Fibroblast of skin of abdomen (primary cell): ENCODE measurements at regions not wholly inside any gene's neighbourhood (a gene's known extent, or its start where the extent isn't known, plus 50 kb on each side); places are given as distances from the start of the nearest gene placed in this dataset.
"Not testable (repeated sequence)": the region's sequence is repeated elsewhere in the genome, so short reads cannot be mapped to it uniquely, and the experiment has no call there.

Source experiments
- DNase-seq: peaks from one replicate; pipeline ENCODE4 v3.0.0-alpha.2; 2013

DNA sequence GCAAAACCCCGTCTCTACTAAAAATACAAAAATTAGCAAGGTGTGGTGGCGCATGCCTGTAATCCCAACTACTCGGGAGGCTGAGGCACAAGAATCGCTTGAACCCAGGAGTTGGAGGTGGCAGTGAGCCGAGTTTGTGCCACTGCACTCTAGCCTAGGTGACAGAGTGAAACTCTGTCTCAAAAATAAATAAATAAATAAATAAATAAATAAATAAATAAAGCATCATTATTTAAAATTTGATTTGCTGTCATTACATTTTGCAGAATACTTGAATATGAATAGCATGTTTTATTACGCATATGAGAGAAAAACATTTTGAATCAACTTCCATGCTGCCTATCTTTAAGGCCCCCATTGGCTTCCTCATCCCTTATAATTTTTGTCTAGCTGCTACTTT lies 53.4 kb upstream of the MED14 start:
- not testable (repeated sequence) for DNase-seq

DNA sequence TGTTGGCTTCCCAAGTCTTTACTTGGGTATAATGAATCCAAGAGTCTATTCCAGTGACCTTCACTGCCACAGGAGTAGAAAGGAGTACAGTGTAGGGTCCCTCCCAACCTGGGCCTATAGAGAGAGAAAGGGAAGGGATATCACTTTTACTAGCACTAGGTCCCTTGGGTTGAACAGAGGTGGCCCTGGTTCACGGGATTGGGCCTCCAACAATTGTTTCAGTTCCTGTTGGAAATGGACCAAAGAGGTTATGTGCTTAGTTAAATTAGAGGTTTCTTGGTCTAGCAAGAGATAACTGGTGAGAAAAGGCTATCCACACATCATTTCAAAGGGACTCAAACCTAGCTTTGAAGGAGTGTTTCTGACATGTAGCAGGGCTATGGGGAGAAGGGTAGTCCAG lies 57.1 kb upstream of the MED14 start:
- DNase-seq, result no peak

DNA sequence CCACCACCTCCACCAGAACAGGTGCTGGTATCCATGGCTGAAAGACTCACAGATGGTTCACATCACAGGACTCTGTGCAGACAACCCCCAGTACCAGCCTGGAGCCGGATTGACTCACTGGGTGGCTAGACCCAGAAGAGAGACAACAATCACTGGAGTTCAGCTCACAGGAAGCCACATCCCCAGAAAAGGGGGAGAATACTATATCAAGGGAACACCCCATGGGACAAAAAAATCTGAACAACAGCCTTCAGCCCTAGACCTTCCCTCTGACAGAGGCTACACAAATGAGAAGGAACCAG lies 59.4 kb upstream of the MED14 start:
- DNase-seq, result peak; percentile 30

DNA sequence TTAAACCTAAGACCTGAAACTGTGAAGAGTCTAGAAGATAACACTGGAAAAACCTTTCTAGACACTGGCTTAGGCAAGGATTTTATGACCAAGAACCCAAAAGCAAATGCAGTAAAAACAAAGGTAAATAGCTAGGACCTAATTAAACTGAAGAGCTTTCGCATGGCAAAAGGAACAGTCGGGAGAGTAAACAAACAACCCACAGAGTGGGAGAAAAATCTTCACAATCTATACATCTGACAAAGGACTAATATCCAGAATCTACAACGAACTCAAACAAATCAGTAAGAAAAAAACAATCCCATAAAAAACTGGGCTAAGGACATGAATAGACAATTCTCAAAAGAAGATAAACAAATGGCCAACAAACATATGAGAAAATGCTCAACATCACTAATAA lies 64.4 kb upstream of the MED14 start:
- DNase-seq, result not testable (repeated sequence)

DNA sequence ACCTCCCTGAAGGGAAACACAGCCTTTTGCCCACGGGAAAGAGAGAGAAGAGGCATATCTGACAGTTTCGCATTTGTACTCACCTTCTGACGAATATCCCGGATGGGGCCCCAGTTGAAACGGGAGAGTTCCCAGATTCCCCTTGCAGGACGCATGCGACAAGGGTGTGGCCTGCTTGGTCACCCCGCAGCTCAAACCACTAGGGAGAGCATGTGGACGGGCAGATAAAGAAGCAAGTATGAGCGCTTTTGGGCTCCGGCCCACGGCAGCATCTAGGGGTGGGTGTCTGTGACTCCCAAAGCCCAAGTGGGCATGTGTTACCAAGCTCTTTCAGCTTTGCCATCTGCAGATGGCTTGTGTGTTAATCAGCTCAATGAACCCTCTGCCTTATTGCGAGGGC lies 70.1 kb upstream of the MED14 start:
- no peak for DNase-seq

DNA sequence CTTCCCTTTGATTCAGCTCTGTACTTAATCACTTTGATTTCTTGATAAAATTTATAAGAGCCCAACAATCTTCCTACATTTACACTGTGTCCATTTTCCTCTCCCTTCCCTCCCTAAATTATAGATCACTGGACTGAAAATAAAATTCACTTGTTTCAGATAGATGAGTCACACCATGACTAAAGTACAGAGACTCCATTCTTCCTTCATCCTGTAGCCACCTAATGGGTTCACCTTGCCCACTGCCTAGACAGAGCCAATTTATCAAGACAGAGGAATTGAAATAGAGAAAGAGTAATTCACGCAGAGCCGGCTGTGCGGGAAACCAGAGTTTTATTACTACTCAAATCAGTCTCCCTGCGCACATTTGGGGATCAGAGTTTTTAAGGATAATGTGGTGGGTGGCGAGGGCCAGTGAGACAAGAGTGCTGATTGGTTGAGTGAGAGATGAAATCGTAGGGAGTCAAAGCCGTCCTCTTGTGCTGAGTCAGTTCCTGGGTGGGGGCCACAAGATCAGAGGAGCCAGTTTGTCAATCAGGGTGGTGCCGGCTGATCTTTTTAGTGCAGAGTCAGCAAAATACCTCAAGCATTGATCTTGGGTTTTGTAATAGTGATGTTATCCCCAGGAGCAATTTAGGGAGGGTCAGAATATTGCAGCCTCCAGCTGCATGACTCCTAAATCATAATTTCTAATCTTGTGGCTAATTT lies 71.3 kb upstream of the MED14 start:
- DNase-seq, result no peak

DNA sequence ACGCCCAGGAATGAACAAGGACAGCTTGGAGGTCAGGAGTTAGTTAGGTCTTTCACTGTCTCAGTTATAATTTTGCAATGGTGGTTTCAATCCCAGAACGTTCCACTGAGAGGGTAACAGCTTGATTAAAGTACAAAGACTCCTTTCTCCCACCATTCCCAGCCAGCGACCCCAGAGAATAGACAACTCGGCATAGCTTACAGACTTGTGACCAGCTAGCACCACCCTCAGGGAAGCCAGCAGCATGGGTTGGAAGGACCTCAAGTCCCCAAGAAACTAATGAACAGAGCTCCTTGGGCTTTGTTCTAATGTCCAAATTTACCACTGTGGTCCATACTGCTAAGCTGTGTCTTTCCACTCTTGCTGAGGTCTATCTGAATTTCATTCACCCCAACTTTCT lies 72.0 kb upstream of the MED14 start:
- DNase-seq, result no peak

DNA sequence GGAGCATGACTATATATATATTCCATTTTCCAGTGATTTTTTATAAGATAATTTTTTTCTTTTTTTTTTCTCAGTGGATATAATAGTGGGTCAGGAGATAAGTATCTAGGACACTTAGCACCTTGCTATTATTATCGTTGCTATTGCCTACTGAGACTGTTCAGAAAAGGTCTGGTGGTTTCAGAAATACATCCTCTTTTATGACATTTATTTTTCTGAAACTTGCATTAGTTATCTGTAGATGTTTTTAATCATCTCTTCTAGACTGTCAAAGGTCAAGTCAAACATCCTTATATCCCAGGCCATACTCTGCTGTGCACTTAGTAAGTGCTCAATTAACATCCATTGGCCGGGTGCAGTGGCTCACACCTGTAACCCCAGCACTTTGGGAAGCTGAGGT lies 72.9 kb upstream of the MED14 start:
- no peak for DNase-seq

DNA sequence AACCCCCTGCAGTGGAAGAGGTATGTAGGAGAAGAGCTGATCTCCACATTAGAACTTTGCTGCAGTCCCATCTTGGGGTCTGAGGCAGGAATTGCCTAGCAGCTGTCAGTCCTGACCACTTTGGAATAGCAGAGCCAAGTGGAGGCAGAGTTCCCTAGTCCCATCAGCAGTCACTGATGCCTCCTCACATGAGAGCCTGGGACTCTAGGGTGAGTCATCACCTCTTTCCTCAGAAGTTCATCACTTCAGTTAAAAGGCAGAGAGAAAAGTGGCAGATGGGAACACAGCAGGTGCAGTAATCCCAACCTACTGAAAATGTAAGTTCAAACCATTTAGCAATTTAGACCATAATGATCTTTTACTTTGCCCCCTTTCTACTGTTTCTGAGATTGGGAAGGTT lies 73.9 kb upstream of the MED14 start:
- DNase-seq, result peak; percentile 4

DNA sequence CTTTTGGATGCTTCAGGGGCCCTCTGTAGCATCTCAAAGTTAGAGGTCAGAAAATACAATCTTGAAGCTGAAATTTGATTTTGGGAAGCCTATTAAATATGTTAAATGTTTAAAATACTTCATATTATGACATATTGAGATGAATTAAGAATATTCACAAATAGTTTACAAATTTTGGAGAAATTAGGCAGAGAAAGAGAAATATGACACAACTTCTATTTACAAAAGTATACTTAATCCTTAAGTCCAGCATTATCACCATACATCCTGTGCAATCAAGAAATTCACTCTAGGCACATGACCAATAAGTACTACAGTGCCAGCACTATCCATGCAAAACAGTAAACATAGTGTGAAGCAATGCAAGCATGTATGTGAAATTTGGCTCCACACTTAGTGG lies 79.7 kb upstream of the MED14 start:
- DNase-seq, result not testable (repeated sequence)

DNA sequence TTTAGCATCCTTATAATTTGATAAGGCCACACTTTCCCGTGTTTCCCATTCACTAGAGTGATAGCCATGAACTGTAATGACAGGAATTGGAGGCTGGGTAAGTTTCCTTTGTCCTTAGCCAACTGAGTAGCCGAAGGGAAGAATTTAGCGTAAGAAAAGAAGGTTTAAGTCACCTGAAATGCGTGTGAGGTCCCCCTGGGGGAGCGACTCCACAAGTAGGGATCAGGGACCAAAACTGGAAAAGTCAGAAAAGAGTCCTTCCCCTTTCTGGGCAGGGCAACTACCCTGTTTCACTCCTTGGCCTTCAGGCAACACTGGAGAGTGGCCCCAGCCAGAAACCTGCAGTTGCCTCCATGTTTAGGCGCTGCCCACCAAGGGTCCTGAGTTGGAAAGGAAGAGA lies 81.6 kb upstream of the MED14 start:
- DNase-seq, result no peak

DNA sequence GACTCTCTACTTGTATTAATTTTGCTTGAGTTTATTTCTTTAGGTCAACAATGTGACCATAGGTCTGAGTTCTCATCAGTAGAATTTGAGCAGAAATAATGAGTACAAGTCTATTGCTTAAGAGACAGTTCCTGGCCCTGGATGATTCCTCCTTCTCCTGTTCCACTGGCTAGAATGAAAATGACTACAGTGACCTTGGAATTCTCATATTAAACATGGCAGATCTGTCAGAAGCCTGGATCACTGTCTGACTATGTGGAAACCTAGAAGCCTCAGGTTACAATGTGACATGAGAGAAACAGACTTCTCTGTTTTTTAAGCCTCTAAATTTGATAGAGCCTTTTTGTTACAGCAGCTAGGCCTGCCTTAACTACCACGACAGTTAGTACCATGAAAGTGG lies 82.9 kb upstream of the MED14 start:
- DNase-seq, result no peak

DNA sequence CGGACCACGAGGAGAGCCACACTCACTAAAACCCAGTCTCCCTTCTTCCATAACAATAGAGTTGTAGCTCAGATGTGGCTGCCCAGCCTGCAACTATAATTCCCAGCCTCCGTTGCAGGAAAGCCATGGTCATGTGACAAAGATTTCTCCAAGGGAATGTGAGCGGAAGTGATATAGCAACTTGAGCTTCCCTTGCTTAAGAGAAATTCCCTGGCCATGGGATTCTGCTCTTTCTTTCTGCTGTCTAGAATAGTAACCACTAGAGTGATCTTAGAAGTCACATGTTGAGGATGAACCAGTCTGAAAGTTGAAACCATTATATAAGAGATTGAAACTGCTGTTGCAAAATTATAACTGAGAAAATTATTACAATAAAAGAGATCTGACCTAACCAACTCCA lies 86.4 kb upstream of the MED14 start:
- DNase-seq, result no peak

DNA sequence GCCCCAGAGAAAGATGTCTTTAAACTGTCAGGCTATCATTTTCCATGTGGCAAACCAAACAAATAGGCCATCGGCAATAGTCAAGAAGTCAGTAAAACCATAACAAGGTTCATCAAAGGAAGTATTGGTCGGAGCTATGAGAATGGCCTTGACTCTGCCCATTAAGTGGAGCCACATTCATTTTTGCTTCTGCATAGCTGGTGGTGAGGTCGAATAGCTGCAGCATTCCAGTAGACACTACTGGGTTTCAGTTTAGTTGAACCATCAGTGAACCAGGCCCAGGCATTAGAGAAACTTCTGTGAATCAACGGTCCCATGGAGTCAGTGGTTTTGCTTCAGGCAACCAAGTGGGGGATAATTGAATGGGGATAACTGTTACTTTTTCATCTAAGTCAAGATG lies 92.0 kb upstream of the MED14 start:
- no peak for DNase-seq

DNA sequence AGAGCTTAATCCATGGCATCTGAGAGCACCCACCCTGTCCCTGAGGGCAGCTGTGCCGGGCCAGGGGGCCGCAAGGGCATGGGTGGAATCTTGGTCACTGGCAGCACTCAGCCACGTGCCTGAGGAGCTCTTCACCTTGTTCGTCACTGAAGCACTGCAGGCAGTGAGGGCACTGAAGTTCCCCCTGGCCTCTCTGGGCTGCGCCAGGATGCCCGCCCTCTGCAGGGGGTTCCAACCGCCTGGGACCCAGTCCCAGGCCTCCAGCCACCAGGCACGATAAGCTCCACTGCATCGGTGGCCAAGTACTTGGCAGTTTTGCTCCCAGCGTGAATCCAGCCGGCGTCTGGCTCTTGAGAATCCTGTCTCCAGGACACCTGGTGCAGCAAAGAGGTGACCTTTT lies 96.4 kb upstream of the MED14 start:
- DNase-seq, result no peak

DNA sequence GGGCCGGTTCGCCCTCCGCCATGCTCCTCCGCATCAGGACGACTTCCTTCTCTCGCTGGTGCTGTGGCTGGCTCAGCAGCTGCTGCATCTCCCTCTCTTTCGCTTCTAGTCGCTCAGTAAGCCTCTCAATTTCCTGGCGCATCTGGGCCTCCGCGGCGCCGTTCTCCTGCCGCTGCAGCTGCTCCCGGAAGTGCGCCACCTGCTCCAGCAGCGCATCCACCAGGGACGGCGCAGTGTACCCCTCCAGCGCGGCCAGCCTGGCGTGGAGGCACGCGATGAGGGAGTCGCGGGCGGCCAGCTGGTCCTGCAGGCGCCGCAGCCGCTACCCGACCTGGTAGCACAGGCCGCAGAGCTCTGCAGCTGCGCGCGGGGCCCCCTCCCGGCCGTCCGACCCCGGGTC lies 97.4 kb upstream of the MED14 start:
- no peak for DNase-seq

DNA sequence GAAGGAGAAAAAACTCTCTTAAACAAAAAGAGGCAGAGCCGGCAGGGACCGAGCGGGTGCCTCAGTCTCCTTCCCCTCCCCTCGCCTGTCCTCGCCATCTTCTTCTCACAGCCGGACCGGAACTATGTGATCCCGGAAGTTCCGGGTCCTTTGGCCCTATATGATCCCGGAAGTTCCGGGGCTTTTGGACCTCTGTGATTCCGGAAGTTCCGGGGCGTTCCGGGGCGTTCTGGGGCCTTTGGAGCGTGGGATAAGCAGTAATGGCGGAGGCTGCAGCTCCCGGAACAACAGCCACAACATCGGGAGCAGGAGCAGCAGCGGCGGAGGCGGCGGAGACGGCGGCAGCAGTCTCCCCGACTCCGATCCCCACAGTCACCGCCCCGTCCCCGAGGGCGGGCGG lies 98.9 kb upstream of the MED14 start:
- no peak for DNase-seq

DNA sequence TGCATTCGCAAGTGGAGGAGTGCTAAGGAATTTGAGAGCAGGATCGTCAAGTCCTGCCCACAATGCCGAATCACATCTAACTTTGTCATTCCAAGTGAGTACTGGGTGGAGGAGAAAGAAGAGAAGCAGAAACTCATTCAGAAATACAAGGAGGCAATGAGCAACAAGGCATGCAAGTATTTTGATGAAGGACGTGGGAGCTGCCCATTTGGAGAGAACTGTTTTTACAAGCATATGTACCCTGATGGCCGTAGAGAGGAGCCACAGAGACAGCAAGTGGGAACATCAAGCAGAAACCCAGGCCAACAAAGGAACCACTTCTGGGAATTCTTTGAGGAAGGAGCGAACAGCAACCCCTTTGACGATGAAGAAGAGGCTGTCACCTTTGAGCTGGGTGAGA lies 100.2 kb upstream of the MED14 start:
- DNase-seq, result no peak

DNA sequence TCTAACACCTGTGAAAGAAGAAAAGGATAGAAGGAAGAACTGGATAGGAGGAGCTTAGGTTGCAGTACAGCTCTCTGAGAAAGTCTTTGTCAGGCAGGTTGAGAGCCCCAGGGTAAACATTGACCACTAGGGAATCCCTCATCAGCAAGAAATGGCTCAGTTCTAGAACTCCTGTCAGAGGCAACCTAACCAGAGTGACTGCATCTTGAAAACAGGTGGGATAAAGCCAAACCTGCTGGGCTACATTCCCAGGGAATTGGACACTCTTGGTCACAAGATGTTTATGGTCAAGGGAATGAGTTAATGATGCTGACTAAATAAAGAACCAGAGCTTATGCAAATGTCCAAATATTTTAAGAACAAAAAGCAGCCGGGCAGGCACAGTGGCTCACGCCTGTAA lies 108.3 kb upstream of the MED14 start:
- DNase-seq, result no peak

DNA sequence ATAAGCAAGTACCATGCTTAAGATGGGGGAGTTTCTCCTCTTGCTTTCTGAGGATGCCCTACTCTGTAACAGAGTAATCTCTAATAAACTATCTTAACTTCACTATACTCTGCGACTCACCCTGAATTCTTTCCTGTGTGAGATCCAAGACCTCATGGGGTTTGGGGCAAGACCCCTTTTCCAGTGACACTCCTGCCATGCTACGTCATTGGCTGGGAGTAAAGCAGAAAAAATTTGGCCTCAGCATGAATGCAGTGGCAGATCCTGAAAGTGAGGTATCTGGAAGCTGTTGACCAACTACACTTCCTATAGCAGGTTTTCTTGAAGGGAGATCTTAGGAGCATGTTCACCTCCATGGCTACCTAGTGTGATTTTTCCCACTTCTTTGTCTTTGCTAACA lies 109.1 kb upstream of the MED14 start:
- peak; percentile 26 for DNase-seq

DNA sequence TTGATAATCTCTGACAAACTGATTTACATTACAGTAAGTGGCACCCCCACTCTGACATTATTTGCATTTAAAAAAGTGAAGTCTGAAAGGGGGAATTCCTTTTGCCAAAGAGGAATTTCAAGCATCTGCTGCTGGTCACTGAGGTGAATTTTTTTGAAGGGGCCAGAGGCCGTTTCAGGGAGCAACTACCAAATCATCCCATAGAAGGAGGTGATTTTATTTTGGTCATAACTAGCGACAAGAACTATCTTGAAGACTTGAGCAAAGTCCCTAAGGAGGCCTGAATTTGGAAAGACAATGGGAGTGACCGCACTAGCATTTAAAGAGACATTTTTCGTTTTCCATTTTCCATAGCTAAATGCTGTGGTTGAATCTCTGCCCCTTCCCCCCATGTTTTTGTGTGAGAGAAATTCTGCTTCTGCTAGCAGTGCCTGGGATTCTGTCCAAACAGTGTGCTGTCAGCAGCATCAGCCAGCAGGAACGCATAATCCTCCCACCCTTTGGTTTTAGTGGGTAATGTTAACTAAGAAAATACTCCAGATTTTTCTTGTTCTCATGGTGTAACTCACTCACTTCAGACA lies 110.1 kb upstream of the MED14 start:
- DNase-seq, result peak; percentile 95

DNA sequence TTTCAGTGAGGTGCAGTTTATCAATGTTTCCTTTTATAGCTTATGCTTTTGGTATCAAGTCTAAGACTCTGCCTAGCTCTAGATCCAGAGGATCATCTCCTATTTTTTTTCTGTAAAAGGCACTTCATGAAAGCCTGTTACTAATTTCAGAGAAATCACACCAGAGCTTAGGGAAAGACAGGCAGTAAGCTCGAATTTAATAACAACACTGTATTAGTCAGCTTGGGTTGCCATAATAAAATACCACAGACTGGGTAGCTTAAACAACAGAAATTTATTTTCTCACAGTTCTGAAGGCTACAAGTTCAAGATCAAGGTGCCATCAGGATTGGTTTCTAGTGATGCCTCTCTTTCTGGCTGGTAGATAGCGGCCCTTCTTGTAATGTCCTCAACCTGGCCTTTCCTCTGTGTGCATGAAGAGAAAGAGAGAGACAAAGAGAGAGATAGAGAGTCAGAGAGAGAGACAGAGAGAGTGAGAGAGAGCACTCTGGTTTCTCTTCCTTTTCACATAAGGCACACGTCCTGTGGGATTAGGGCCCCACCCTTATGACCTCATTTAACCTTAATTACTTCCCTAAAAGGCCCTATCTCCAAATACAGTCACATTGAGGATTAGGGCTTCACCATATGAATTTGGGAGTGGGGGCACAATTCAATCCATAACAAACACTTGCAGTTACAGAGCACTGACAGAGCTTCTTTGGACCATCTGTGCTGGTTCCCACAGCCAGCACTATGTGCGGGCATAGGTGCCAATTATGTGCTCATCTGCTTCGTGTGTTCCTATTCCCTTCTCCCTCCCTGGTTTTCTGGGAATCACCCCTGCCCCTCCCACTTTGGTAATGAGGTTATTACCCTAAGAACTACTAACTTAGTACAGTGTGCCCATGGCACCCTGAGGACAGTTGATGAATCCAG lies 114.8 kb upstream of the MED14 start:
- DNase-seq, result peak; percentile 15

DNA sequence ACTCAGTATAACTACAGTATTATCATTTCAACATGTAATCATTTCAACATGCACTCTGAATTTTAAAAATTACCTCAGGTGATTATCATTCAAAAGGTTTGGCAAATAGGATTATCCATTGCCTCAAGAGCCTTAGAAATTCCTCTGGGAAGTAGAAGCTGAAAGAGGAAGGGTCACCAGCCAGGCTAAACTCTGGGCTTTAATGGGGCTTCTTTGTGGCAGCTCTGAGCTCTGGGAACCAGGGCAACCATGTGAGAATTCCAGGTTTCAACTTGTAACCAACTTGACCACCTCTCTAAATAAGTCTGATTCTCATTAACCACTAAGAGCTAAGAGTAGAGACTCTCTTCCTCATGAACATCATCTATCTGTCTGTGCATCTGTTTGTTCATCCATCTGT lies 117.2 kb upstream of the MED14 start:
- no peak for DNase-seq
